ENCODE measurements at regions not wholly inside any gene's neighbourhood (a gene's known extent, or its start where the extent isn't known, plus 50 kb on each side); places are given as distances from the start of the nearest gene placed in this dataset.
"Not testable (repeated sequence)": the region's sequence is repeated elsewhere in the genome, so short reads cannot be mapped to it uniquely, and the experiment has no call there.

DNA sequence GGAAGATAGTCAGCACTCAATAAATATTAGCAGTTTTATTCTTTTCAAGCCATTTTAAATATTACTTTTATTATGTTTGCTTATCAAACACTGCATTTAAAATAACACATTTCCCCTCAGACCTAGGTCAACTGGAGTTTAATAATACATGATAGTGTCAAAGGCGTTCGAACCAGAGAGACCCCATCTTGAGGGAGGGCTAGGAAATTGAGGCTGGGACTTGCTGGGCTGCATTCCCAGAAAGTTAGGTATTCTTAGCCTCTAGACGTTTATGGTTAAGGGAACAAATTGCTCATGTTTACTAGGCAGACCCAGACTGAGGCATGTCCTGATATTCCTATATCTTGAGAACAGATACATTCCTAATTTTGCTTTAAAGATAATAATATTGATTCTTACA is 426.5 kb downstream of the METTL4 start:
- FAIRE-seq, result no peak

- FAIRE-seq, result no peak
These were observed 425.2 kb downstream of the METTL4 start for GRCh38 chr18:2146092-2146491.

DNA sequence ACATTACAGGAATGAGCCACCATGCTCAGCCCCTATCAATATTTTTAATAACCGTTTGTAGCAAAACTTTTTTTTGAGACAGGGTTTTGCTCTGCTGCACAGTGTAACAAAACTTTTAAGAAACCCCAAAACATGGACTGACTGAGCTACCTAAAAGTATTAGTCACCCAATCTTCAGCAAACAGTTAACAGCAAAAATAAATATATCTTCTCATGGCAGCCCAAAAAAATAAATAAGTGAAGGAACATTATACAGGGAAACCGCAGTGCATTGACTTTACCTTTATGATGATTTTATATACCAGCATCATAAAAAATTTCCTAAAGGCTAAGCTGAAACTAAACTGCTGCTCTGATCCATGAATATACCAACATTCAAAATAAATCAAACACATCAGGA is 424.6 kb downstream of the METTL4 start:
- no peak for FAIRE-seq

DNA sequence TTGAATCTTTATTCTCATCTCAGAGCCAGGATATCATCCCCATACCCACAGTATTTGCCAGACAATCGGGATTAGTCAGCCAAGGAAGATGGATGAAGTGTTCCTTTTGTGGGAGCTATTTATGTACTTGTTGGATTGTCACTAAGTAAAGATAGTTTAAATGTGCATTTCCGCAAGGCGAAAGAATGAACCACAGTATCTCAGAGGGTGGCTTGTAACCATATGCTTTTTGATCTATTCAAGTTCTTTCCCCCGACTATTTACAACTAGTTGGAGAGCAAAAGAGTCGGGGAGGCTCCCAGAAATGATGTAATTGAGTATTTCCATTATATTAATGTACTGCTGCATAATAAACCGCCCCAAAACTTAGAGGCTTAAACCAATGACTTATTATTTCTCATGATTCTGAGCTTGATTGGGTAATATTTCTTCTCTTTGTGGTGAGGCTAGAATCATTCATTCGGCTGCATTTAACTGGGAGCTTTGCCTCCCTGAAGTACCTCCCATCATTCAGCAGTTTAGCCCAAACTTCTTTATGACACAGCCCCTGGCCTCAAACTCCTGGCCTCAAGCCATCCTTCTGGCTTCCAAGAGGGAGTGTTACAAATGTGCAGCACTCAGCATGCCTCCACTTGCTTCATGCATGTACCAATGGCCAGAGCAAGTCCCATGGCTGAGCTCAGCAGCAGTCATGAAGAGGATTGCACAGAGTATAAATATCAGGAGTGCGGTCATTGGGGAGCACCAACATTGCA is 423.7 kb downstream of the METTL4 start:
- no peak for FAIRE-seq

- no peak for FAIRE-seq
These were observed 422.5 kb downstream of the METTL4 start for GRCh38 chr18:2148823-2149222.

GRCh38 chr18:2150566-2150965 is 420.7 kb downstream of the METTL4 start:
- no peak for FAIRE-seq

DNA sequence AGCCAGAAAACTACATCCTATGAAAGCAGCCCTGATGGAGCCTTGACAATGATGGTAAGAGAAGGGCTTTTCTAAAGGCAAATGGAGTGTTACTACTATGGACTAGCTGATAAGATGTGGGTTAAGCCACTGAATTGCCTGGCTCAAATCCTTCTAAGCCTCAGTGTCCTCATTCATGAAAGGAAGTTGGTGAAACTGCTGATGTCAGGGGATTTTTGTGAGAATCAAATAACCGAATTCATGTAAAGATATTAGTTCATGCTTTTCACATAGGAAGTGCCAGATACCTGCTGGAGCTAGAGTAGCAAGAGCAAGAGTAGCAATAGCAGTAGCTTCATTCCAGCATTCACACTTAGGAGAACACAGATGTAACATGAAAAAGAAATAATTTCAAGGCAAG is 417.0 kb downstream of the METTL4 start:
- no peak for FAIRE-seq

DNA sequence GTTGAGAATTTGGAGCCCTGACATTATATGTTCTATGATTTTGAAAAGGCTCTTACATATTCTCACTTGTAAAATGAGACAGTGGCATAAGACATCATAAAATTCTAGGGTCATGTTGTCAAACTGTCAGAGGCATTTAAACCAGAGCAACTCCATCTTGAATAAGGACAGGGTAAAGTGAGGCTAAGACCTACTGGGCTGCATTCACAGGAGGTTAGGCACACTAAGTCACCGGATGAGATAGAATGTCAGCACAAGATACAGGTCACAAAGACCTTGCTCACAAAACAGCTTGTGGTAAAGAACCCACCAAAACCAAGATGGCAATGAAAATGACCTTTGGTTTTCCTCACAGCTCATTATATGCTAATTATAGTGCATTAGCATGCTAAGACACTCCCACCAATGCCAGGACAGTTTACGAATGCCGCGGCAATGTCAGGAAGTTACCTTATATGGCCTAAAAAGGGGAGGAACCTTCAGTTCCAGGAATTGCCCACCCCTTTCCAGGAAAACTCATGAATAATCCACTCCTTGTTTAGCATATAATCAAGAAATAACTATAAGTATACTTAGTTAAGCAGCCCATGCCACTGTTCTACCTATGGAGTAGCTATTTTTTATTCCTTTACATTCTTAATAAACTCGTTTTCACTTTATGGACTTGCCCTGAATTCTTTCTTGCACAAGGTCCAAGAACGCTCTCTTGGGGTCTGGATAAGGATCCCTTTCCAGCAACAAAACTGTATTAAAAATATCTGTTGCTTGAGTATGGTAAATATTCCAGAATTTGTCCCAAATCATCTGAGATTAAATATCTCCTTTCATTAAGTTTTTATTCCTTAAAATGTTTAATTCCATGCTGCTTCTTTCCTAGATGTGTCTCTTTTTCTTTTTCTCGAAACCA is 406.4 kb downstream of the METTL4 start:
- no peak for FAIRE-seq

DNA sequence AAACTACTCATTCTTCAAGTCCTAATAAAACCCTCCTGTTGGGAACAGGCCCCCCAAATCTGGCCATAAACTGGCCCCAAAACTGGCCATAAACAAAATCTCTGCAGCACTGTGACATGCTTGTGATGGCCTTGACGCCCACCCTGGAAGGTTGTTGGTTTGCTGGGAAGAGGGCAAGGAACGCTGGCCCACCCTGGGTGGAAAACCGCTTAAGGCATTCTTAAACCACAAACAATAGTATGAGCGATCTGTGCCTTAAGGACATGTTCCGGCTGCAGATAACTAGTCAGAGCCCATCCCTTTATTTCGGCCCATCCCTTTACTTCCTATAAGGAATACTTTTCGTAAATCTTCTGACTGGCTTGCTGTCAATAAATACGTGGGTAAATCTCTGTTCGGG is 404.4 kb downstream of the METTL4 start:
- not testable (repeated sequence) for FAIRE-seq

DNA sequence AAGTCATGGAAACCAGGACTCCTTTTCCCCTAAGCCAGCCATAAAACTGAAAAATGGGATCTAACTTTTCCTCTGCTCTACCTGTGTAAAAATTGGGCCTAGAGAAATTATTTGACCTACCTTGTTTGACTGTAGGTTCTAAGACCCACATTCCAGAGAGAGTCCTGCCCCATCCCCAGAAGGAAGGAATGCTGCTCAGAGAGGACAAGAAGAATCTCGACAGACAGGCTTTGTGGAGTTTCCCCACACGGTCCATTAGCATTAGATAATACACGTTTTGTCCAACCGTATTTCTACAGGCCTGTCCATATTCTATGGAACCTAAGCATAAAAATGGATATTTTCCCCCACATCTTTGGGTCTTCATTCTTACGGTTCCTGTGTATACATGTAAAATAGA is 403.3 kb downstream of the METTL4 start:
- no peak for FAIRE-seq

DNA sequence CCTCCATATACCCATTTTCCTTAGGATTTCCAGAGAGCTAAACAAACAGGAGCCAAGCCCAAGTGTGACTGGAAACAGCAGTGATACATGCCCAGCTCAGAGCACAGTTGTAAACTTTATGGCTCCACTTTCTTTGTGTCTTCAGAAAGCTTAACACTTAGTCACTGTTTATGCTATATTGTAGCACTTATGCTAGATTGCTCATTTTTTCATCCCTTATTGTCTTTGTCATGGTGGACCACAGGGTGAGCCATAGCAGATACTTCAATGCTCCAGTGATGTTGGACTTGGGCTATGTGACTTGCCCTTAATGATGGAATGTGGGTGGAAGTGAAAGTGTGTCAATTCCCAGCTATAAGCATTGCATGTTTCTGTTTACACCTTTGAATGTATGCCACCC is 401.6 kb downstream of the METTL4 start:
- FAIRE-seq, result no peak

GRCh38 chr18:2171840-2172625 is 399.3 kb downstream of the METTL4 start:
- no peak for FAIRE-seq

- FAIRE-seq, result no peak
These were observed 398.4 kb downstream of the METTL4 start for GRCh38 chr18:2172881-2173280.

GRCh38 chr18:2173486-2173885 is 397.8 kb downstream of the METTL4 start:
- FAIRE-seq, result no peak

DNA sequence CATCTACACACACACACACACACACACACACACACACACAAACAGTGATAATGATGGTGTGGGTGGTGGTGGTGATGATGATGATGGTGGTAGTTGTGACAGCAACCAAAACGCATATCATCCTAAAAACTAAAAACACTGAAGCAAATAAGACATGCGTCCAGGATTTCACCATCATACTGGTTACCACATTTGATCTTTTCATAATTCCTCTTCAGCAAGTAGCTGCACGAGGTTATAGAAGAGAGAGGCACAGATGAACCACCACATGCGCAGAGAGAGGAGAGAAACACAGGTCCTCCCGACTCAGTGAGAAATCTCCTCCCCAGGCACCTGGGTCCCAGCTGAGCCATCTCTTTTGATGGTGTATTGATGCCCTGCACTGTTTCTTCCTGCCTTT is 393.3 kb downstream of the METTL4 start:
- FAIRE-seq, result no peak

GRCh38 chr18:2179498-2180183 is 391.7 kb downstream of the METTL4 start:
- FAIRE-seq, result no peak

DNA sequence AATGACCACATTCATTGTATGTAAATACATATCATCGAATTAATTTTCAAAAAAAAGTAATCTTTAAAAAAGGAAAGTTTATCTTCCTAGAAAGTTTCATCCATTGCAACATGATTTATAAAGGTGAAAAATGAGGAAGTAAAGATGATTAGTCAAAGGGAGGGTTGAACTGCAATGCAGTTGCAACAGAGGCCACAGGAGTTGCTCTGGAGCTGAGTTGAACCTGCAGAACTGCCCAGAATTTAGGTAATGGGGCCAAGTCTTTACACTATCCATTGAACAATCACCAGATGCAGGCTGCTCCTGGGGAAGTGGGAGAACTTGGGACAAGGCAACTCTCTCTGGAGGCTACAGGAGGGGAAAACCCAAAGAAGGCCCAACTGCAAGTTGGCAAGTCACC is 390.7 kb downstream of the METTL4 start:
- peak; percentile 18 for FAIRE-seq

- no peak for FAIRE-seq
These were observed 387.9 kb downstream of the METTL4 start for GRCh38 chr18:2183432-2183831.

GRCh38 chr18:2186967-2187366 is 384.3 kb downstream of the METTL4 start:
- no peak for FAIRE-seq

- FAIRE-seq, result no peak
These were observed 383.0 kb downstream of the METTL4 start for GRCh38 chr18:2188258-2188657.

- no peak for FAIRE-seq
These were observed 380.0 kb downstream of the METTL4 start for GRCh38 chr18:2191180-2191790.

- no peak for FAIRE-seq
These were observed 378.7 kb downstream of the METTL4 start for GRCh38 chr18:2192562-2192961.

All from colon (tissue), 2 donors.